GM12872 (cell line): ENCODE measurements at regions not wholly inside any gene's neighbourhood (a gene's known extent, or its start where the extent isn't known, plus 50 kb on each side); places are given as distances from the start of the nearest gene placed in this dataset.

Source experiments
- TF ChIP-seq, protein P1 (sequence below): IDR thresholded peaks from 3 replicates; pipeline ENCODE4 v1.5.1; 2011; ENCODE audit warnings: low read depth, mild to moderate bottlenecking, low read length, moderate library complexity; ENCODE audit not compliant: insufficient read depth

- TF ChIP-seq, protein P1, sequence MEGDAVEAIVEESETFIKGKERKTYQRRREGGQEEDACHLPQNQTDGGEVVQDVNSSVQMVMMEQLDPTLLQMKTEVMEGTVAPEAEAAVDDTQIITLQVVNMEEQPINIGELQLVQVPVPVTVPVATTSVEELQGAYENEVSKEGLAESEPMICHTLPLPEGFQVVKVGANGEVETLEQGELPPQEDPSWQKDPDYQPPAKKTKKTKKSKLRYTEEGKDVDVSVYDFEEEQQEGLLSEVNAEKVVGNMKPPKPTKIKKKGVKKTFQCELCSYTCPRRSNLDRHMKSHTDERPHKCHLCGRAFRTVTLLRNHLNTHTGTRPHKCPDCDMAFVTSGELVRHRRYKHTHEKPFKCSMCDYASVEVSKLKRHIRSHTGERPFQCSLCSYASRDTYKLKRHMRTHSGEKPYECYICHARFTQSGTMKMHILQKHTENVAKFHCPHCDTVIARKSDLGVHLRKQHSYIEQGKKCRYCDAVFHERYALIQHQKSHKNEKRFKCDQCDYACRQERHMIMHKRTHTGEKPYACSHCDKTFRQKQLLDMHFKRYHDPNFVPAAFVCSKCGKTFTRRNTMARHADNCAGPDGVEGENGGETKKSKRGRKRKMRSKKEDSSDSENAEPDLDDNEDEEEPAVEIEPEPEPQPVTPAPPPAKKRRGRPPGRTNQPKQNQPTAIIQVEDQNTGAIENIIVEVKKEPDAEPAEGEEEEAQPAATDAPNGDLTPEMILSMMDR: no peak
Measured at GRCh38 chr4:124429746-124430250, 282.7 kb downstream of the ANKRD50 start.

- TF ChIP-seq, protein P1: no peak
Measured at GRCh38 chr4:124431653-124432192, 280.8 kb downstream of the ANKRD50 start.

GRCh38 chr4:124432500-124432899 is 280.0 kb downstream of the ANKRD50 start:
- TF ChIP-seq, protein P1: no peak

DNA sequence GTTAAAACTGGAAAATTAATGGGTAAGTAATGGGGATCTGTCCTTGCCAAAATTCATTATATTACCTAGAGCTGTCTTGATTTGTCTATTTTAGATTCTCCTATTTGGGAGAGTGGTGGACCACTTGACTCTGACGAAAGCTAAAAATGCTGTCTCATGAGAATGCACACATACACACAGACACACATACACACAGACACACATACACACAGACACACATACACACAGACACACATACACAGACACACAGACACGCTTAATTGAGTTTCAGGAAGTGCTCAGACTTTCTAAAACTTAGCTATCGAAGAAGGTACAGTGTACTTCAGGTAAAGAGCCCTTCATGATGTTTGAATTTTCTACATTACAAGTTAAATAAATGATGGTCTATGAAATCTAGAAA is 279.5 kb downstream of the ANKRD50 start:
- TF ChIP-seq, protein P1: no peak

GRCh38 chr4:124433500-124433899 is 279.0 kb downstream of the ANKRD50 start:
- TF ChIP-seq, protein P1: no peak

- TF ChIP-seq, protein P1: no peak
Measured at GRCh38 chr4:124435274-124435950, 277.1 kb downstream of the ANKRD50 start.

DNA sequence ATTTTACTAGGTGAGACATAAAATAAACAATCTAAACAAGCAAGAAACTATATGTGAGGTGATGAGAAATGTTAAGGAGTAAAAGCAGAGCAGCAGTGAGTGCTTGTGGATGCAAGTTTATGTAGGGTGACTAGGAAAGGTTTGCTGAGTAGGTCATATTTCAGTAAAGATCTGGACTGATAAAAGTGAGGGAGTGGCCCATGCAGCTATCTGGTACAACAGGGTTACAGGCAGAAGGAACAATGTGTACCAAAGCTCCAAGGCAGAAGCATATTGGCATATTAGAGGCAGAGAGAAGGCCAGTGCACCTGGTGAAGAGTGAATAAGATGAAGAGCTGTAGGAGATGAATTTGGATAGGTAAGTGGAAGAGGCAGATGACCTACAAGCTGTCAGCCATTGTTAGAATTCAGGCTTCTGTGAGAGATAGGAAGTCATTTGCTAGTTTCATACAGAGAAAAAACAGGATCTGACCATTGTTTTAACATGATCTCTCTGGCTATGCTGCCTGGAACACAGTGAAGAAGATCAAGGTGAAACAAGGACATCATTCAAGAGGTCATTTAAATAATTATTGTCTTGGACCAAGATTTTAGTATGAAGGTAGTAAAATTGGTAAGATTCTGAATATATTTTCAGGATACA is 274.6 kb downstream of the ANKRD50 start:
- TF ChIP-seq, protein P1: no peak
